Stimulated activated CD4-positive, alpha-beta T cell treated with anti-CD3 and anti-CD28 coated beads, TNF-alpha, amount 100 ng/mL, for 1 hour (primary cell): ENCODE measurements at regions not wholly inside any gene's neighbourhood (a gene's known extent, or its start where the extent isn't known, plus 50 kb on each side); places are given as distances from the start of the nearest gene placed in this dataset.

Experiments
- DNase-seq, 3 donors: peaks; one replicate each; pipeline ENCODE4 v3.0.0-alpha.2; 2020; ENCODE audit warnings: low read depth in 3 of 3, low spot score in 1 of 3

DNA sequence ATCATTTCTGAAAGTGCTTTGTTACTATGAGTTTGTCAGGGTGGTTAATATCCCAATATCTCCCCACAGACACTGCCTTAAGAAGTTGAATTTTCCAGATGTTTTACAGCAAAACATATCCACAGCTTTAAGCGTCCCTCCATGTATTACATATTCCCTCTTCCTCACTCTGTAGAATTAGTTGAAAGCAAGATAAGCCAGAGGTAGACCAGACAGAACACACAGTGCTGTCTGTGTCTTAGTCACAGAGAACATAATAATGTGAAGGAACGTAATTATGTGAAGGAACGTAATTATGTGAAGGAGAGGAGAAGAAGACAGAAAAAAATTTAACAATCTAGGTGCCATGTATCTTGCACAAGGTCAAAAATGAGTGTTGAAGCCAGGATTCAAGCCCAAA is 81.9 kb upstream of the LRATD1 start:
- DNase-seq = no peak

GRCh38 chr2:14551069-14551468 is 81.4 kb upstream of the LRATD1 start:
- DNase-seq = no peak

DNA sequence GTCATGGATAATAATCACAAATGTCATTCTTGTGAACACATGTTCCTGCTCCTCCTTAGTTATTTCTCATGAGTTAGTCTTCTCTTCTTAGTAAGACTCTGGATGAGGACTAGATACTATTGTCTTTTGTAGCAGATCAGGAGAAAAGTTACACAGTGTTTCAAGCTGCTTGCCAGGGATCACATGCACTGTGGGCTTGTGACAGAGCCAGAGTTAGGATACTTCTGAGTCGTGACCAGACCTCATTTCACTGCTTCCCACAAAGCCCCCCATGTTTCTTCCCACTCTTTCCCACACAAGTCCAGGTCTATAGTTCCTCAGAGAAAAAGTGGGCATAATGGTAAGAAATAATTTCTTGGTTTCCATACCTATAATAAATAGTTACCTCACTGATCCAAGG is 80.2 kb upstream of the LRATD1 start:
- no peak for DNase-seq

GRCh38 chr2:14552818-14553217 is 79.7 kb upstream of the LRATD1 start:
- DNase-seq = no peak

DNA sequence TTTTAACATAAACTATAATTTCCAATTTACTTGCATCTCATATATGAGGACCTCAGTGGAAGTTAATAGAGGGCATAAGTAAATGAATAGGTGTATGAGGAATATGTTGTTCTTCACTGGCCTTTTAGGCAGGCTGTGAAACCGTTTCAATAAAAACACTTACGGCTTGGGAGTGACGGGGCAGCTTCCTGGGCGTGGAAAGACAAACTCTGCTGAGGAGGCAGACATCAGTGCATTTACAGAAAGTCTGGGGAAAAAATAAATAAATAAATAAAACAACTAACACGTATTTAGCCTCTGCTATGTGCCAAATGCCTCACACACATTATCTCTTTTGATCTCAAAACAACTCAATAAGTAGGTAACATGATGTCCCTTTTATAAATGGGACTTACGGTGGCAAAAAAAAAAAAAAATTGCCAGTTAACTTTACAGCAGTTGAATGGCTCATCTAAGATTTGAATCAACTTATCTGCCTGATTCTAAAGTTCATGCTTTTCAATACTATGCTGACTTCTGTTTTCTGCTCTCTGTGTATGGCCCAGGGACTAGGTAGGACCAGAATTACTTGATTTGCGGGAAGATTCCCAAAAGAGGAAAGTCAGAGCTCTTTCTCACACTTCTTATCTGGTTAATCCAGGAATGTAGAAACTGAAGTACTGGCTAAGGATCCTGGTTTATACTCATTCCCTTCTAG is 77.5 kb upstream of the LRATD1 start:
- no peak for DNase-seq

GRCh38 chr2:14557111-14557510 is 75.4 kb upstream of the LRATD1 start:
- no peak for DNase-seq

GRCh38 chr2:14557916-14558315 is 74.6 kb upstream of the LRATD1 start:
- DNase-seq = no peak

DNA sequence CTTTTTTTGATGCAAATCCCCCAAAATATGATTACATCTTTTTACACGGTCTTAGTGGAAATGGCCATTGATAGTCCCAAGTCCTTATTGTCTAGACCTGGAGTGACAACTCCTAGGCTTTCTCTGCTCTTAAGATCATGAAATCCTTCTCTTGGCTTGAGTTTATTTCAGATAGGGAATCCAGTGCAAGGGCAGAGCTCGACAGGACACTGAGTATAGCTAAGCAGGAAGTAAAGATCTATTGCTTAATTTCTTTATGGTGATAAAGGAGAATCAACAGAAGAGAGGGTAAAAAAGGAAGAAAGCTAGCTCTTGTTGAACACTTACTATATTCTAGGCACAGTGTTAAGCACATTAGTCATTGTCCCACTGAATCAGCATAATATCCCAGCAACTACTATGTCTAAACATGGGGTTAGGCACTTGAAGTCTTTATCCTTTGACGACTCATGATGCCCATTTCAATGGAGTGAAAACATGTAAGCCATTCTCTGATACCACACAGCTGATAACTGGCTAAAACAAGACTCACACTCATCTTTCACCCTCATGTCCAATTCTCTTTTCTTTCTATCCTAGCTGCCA is 74.1 kb upstream of the LRATD1 start:
- no peak for DNase-seq

DNA sequence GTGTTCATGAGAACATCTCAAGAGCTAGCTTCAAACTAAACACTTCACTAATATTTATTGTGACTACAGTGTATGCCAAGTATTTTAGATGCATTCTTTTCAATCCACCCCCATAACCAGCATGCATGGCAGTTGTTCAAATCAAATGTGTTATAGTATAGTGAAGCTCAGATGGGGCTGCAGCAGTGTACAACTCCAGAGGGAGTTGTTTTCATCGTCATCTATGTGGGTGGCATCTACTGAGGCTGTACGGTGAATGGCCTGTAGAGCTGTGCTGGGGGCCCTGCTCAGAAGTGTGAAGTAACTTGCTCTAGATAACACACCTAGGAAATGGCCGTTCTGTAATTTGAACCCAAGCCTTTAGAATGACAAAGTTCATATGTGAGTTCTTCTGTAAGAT is 71.8 kb upstream of the LRATD1 start:
- DNase-seq = no peak

DNA sequence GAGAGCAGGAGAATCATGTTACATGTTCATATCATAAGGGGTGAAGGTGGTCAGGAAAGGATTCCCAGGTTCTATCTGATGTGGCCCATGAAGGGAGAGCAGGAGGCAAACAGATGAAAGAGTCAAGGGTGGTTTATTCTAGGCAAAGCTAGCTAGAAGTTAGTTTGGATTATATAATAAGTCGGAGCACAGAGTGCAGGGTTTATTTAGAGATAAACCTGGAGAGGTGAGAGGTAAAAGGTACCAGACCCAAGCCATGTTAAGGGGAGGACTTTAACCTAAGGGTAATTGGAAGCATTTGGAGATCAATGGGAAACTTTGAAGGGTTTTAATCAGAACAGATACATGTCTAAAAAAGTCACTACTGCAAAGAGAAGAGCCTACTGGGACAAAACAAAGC is 69.2 kb upstream of the LRATD1 start:
- DNase-seq = no peak

DNA sequence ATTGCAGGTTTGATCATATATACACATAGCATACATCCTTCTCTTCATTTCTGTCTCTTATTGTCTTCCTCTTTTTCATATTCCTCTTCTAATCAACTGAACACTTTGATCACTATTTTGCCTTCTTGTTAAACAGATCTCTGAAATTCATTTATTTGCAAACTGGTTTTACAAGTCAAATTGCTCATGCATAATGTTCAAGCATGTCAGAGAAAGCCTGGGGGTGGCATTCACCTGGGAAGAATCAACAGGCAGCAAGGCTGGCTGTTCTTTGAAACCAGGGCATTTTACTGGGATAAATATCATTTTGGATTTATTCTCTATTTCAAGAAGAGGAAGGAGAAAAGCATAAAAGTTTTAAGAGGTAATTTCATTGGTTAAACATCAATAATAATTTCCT is 66.9 kb upstream of the LRATD1 start:
- no peak for DNase-seq

- no peak for DNase-seq
Observed at GRCh38 chr2:14567561-14567960, 65.0 kb upstream of the LRATD1 start.

DNA sequence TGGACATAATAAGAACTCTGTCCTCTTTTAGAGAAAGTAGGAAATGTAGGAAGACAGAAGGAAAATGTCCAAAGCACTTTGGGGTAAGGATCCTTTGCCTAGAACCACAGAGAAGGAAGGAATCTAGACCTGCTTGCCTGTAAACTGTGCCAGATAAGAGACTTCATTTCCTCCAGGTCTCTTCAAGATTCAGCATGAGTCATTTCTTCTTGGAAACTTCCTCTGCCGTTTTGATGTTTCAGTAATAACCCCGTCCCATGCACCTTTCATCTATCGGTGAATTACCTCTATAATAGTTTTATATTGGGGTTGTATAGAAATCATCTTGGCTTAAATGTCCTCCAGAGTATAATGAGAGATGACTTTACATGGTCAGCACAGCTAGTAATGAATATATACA is 63.2 kb upstream of the LRATD1 start:
- DNase-seq = no peak

DNA sequence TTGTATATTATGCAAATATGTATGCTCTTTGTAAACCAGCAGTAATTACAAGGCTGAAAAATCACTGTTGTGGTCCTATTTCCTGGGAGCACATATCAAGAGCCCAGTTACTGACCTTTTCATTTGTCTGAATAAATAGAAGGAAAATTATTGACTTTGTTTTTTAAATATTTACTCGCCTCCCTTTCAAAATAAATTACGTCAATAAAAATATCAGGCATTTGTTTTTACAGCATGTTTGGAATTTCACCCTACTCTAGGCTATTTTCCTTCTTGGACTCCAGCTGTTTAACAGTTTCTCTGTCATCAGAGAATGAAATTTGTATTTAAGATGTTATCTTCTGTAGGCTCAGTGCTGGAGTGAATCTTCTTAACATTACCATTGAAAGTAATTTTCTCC is 59.9 kb upstream of the LRATD1 start:
- DNase-seq = no peak

DNA sequence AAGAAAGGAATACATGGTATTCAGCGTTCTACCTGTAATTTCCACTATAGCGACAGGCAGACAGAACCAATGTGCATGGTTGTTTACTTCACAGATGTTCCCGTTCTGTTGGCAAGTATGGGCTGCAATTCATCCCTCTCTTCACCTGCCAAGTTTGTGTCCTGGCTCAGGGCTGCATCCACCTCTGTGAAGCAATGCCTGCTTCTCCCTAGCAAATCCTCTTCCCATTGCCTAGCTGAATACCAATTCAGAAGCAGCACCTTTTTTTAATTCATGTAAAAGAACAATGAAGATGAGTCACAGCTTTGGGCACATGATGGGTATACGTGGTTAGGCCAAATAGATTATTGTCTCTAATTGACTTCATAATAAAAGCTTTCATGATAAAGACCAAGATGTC is 54.7 kb upstream of the LRATD1 start:
- DNase-seq = no peak
